ENCODE measurements at regions not wholly inside any gene's neighbourhood (a gene's known extent, or its start where the extent isn't known, plus 50 kb on each side); places are given as distances from the start of the nearest gene placed in this dataset.

- TF ChIP-seq, protein P1, sequence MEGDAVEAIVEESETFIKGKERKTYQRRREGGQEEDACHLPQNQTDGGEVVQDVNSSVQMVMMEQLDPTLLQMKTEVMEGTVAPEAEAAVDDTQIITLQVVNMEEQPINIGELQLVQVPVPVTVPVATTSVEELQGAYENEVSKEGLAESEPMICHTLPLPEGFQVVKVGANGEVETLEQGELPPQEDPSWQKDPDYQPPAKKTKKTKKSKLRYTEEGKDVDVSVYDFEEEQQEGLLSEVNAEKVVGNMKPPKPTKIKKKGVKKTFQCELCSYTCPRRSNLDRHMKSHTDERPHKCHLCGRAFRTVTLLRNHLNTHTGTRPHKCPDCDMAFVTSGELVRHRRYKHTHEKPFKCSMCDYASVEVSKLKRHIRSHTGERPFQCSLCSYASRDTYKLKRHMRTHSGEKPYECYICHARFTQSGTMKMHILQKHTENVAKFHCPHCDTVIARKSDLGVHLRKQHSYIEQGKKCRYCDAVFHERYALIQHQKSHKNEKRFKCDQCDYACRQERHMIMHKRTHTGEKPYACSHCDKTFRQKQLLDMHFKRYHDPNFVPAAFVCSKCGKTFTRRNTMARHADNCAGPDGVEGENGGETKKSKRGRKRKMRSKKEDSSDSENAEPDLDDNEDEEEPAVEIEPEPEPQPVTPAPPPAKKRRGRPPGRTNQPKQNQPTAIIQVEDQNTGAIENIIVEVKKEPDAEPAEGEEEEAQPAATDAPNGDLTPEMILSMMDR (IDR thresholded peaks at IDR 0.05; ENCODE audit: extremely low read depth in 1 of 2, insufficient read depth in 1 of 2, low read depth in 1 of 2, low read length in 2 of 2) = no peak
- TF ChIP-seq POLR2A (IDR thresholded peaks at IDR 0.05; ENCODE audit: low read depth, low read length) (no peak), FOS (IDR thresholded peaks at IDR 0.05; ENCODE audit: borderline replicate concordance, insufficient read depth, low read length) (no peak), JUN (IDR thresholded peaks at IDR 0.05; ENCODE audit: borderline replicate concordance, insufficient read depth, insufficient read length, low read depth) (no peak), POLR2AphosphoS5 (IDR thresholded peaks at IDR 0.05; ENCODE audit: insufficient read depth, low read depth, low read length) (no peak), EZH2 (IDR thresholded peaks at IDR 0.05; ENCODE audit: borderline replicate concordance, low read depth, low read length, severe bottlenecking) (no peak), MAX (IDR thresholded peaks at IDR 0.05; ENCODE audit: insufficient read depth, insufficient read length) (no peak), GATA2 (IDR thresholded peaks at IDR 0.05; ENCODE audit: insufficient read depth, insufficient read length, low read depth, low read length) (no peak), MYC (IDR thresholded peaks at IDR 0.05; ENCODE audit: low read depth, low read length) (no peak)
Observed at GRCh38 chr5:175582697-175583096, 75.2 kb upstream of the HRH2 start.

All from endothelial cell of umbilical vein (primary cell).